HCT116 (cell line): ENCODE measurements at regions not wholly inside any gene's neighbourhood (a gene's known extent, or its start where the extent isn't known, plus 50 kb on each side); places are given as distances from the start of the nearest gene placed in this dataset.

Experiments used
- ATAC-seq: fragments of 200-7000 bp; cut with Tn5 transposase; 2 replicates; pipeline ENCODE4 v1.9.1; 2020; ENCODE audit warnings: mild to moderate bottlenecking, moderate library complexity
- BruUV-seq: library from RNA; stranded (reverse); fragments of 400-500 nt; replicated peaks from 2 replicates; lab custom pipeline; 2021; lab: Mats Ljungman, UMichigan
- CTCF ChIA-PET: fragments of 300-600 bp; sonication (Branson Sonifier 250); formaldehyde crosslinking; loops from one replicate; lab custom pipeline; 2021; ENCODE audit warnings: antibody characterized with exemption; lab: Charles Lee
- POLR2A ChIA-PET: fragments of 300-600, 350-600 bp; sonication (Branson Sonifier 250); formaldehyde crosslinking; loops from one replicate; lab custom pipeline; 2021; ENCODE audit warnings: antibody characterized with exemption; lab: Charles Lee
- RAD21 ChIA-PET, 2 experiments: fragments of 300-600 bp; sonication (Branson Sonifier 250); formaldehyde crosslinking; loops; one replicate each; lab custom pipeline; 2023; ENCODE audit warnings: low total read pairs in 2 of 2; ENCODE audit not compliant: uncharacterized antibody in 2 of 2, unreplicated experiment in 2 of 2, low non-redundant PET in 1 of 2; lab: Charles Lee
- DNase-seq: peaks from one replicate; pipeline ENCODE4 v3.0.0-alpha.2; 2010; ENCODE audit warnings: low read depth, low spot score
- H2AFZ ChIP-seq: fragments of 200-600 bp; shearing (Covaris generic), sonication (generic); 2 replicates; pipeline ENCODE4 v1.6.1; 2017; ENCODE audit warnings: low read depth, mixed run types, mixed read lengths, antibody characterized with exemption, low read length; ENCODE audit not compliant: poor library complexity, severe bottlenecking
- H3K27ac ChIP-seq: 2 replicates; pipeline ENCODE4 v1.5.1; 2012; ENCODE audit warnings: low read depth, low read length
- H3K27me3 ChIP-seq: fragments of 200-600 bp; sonication (generic); 2 replicates; pipeline ENCODE4 v1.6.1; 2016; ENCODE audit warnings: mixed run types, low read length, mixed read lengths; ENCODE audit not compliant: insufficient read depth
- H3K36me3 ChIP-seq, 2 experiments: fragments of 200-500 bp in 1 of 2; fragments of 200-600 bp in 1 of 2; sonication (Bioruptor generic) in 1 of 2; sonication (generic) in 1 of 2; 2 replicates each; pipeline versions ENCODE4 v1.5.1 to v1.6.1; 2014 to 2016; ENCODE audit warnings: low read length in 2 of 2, inconsistent platforms in 1 of 2, mixed read lengths in 1 of 2, mixed run types in 1 of 2; ENCODE audit not compliant: insufficient read depth in 2 of 2, control insufficient read depth in 1 of 2
- H3K4me1 ChIP-seq, 2 experiments: fragments of 200-600 bp in 1 of 2; sonication (generic) in 1 of 2; 2 replicates each; pipeline versions ENCODE4 v1.5.1 to v1.6.1; 2012 to 2017; ENCODE audit warnings: low read length in 2 of 2, inconsistent platforms in 1 of 2, mild to moderate bottlenecking in 1 of 2, mixed read lengths in 1 of 2, mixed run types in 1 of 2, moderate library complexity in 1 of 2; ENCODE audit not compliant: insufficient read depth in 2 of 2, control insufficient read depth in 1 of 2
- H3K4me2 ChIP-seq: fragments of 200-600 bp; sonication (generic); 2 replicates; pipeline ENCODE4 v1.6.1; 2017; ENCODE audit warnings: mixed run types, low read length, mixed read lengths
- H3K4me3 ChIP-seq, 2 experiments: fragments of 200-600 bp in 1 of 2; sonication (generic) in 1 of 2; replicated peaks in 1 of 2; 2 replicates each; pipeline ENCODE4 v1.5.1; 2011 to 2016; ENCODE audit warnings: low read length in 2 of 2, control low read depth in 1 of 2, low read depth in 1 of 2, mild to moderate bottlenecking in 1 of 2, mixed read lengths in 1 of 2, mixed run types in 1 of 2
- H3K79me2 ChIP-seq: fragments of 200-600 bp; sonication (generic); 2 replicates; pipeline ENCODE4 v1.6.1; 2017; ENCODE audit warnings: mild to moderate bottlenecking, mixed run types, low read length, moderate library complexity, mixed read lengths; ENCODE audit not compliant: insufficient read depth
- H3K9ac ChIP-seq: fragments of 200-600 bp; sonication (generic); 2 replicates; pipeline ENCODE4 v1.6.1; 2016; ENCODE audit warnings: low read length, mixed read lengths
- H3K9me2 ChIP-seq: fragments of 200-600 bp; sonication (generic), shearing (Covaris generic); 2 replicates; pipeline ENCODE4 v1.6.1; 2017; ENCODE audit warnings: mixed run types, mild to moderate bottlenecking, moderate library complexity; ENCODE audit not compliant: insufficient read depth
- H3K9me3 ChIP-seq, 2 experiments: fragments of 200-500 bp in 1 of 2; fragments of 200-600 bp in 1 of 2; sonication (Bioruptor generic) in 1 of 2; sonication (generic) in 1 of 2; 2 replicates each; pipeline ENCODE4 v1.6.1; 2014 to 2017; ENCODE audit warnings: low read length in 2 of 2, mixed read lengths in 2 of 2, inconsistent platforms in 1 of 2, low read depth in 1 of 2, mild to moderate bottlenecking in 1 of 2, mixed run types in 1 of 2, moderate library complexity in 1 of 2; ENCODE audit not compliant: control insufficient read depth in 1 of 2, insufficient read depth in 1 of 2
- H4K20me1 ChIP-seq: fragments of 200-600 bp; sonication (generic), shearing (Covaris generic); 2 replicates; pipeline ENCODE4 v1.6.1; 2017; ENCODE audit warnings: mixed run types, mild to moderate bottlenecking, moderate library complexity; ENCODE audit not compliant: insufficient read depth
- ATF3 ChIP-seq: IDR thresholded peaks from 2 replicates; pipeline ENCODE4 v1.6.1; 2012
- CBX3 ChIP-seq: IDR thresholded peaks from 2 replicates; pipeline ENCODE4 v1.6.1; 2012; ENCODE audit warnings: low read depth
- CEBPB ChIP-seq: IDR thresholded peaks from 2 replicates; pipeline ENCODE4 v1.6.1; 2012; ENCODE audit warnings: low read depth
- CTCF ChIP-seq, 3 experiments: fragments of 200-600 bp in 1 of 3; sonication (generic) in 1 of 3; IDR thresholded peaks in 2 of 3; conservative IDR thresholded peaks in 1 of 3; 2 replicates each; pipeline ENCODE4 v1.5.1; 2012 to 2017; ENCODE audit warnings: low read depth in 2 of 3, low read length in 2 of 3, antibody characterized with exemption in 1 of 3, borderline replicate concordance in 1 of 3, control low read depth in 1 of 3, mild to moderate bottlenecking in 1 of 3, mixed read lengths in 1 of 3, mixed run types in 1 of 3, moderate library complexity in 1 of 3; ENCODE audit not compliant: insufficient read depth in 1 of 3
- EGR1 ChIP-seq: IDR thresholded peaks from 2 replicates; pipeline ENCODE4 v1.6.1; 2012; ENCODE audit warnings: low read depth
- ELF1 ChIP-seq: IDR thresholded peaks from 2 replicates; pipeline ENCODE4 v1.6.1; 2012; ENCODE audit warnings: low read depth, borderline replicate concordance
- EZH2 ChIP-seq: fragments of 200-600 bp; sonication (generic); IDR thresholded peaks from 2 replicates; pipeline ENCODE4 v1.6.1; 2017; ENCODE audit warnings: antibody characterized with exemption, mixed run types
- EZH2phosphoT487 ChIP-seq: fragments of 200-600 bp; IDR thresholded peaks from 2 replicates; pipeline ENCODE4 v1.6.1; 2018; ENCODE audit warnings: antibody characterized with exemption, borderline replicate concordance
- POLR2A ChIP-seq: IDR thresholded peaks from 2 replicates; pipeline ENCODE4 v1.7.0; 2011; ENCODE audit warnings: borderline replicate concordance; ENCODE audit not compliant: insufficient read depth, insufficient read length; ENCODE audit errors: extremely low read depth
- RAD21 ChIP-seq: IDR thresholded peaks from 2 replicates; pipeline ENCODE4 v1.6.1; 2012; ENCODE audit warnings: low read depth, mild to moderate bottlenecking
- REST ChIP-seq: IDR thresholded peaks from 2 replicates; pipeline ENCODE4 v1.6.1; 2012; ENCODE audit warnings: low read depth
- SIN3A ChIP-seq: IDR thresholded peaks from 2 replicates; pipeline ENCODE4 v1.6.1; 2012; ENCODE audit warnings: low read depth
- SP1 ChIP-seq: IDR thresholded peaks from 2 replicates; pipeline ENCODE4 v1.6.1; 2012; ENCODE audit warnings: low read depth
- TCF7L2 ChIP-seq: IDR thresholded peaks from 2 replicates; pipeline ENCODE4 v1.7.0; 2011; ENCODE audit warnings: borderline replicate concordance, inconsistent platforms; ENCODE audit not compliant: insufficient read depth, insufficient read length; ENCODE audit errors: extremely low read depth
- YY1 ChIP-seq: IDR thresholded peaks from 2 replicates; pipeline ENCODE4 v1.6.1; 2011; ENCODE audit warnings: low read length, low read depth, moderate library complexity, mild to moderate bottlenecking; ENCODE audit not compliant: insufficient replicate concordance; ENCODE audit errors: extremely low read depth
- ZFX ChIP-seq: fragments of 450-650 bp; IDR thresholded peaks from 2 replicates; pipeline ENCODE4 v1.6.1; 2017
- ZNF274 ChIP-seq: fragments of 200-500 bp; sonication (Bioruptor generic); IDR thresholded peaks from 2 replicates; pipeline ENCODE4 v1.6.1; 2014; ENCODE audit warnings: mild to moderate bottlenecking, low read depth, low read length, inconsistent platforms
- intact Hi-C: fragments of 100-400 bp; cut with micrococcal nuclease; formaldehyde crosslinking; loops from 2 replicates; pipeline ENCODE4 v1.10.0; 2022
- TF ChIP-seq, protein P1 (sequence below): IDR thresholded peaks from 2 replicates; pipeline ENCODE4 v1.6.1; 2011; ENCODE audit warnings: mild to moderate bottlenecking, low read length, moderate library complexity; ENCODE audit not compliant: insufficient replicate concordance; ENCODE audit errors: extremely low read depth

DNA sequence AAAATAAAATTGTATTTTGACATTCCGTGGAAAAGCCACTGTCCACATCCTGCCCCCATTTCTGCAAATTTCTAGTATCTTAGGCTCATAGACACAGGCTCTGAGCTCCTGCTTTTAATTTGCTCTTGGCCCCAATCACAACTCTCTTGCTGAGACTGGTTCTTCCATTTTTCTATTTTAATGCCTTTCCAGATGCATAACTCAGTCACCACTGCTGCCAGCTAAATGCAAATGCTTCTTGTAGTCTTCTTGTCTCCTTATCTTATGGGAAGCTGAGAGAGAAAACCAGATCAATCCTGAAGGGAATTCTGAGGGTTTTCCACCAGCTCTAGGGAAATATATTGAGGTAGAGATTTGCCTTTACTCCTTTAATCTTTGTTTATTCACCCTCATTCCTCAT lies 149.0 kb downstream of the DHRS2 start:
- no TSS peak for BruUV-seq
- ATAC-seq (no peak), DNase-seq (no peak)
- Histone ChIP-seq H3K27ac (no peak overlapping the region), H2AFZ (no peak overlapping the region), H3K9me3 (no peaks in the 10 kb centered on the region; a peak in 1 of 4 replicates), H3K79me2 (no peaks in the 10 kb centered on the region), H4K20me1 (no peaks in the 10 kb centered on the region), H3K27me3 (no peaks in the 10 kb centered on the region), H3K9me2 (no peaks in the 10 kb centered on the region), H3K4me3 (no peak overlapping the region), H3K4me1 (no peaks in the 10 kb centered on the region), H3K4me2 (no peak overlapping the region), H3K36me3 (no peaks in the 10 kb centered on the region), H3K9ac (no peak overlapping the region)
- TF ChIP-seq YY1 (no peak), TCF7L2 (no peak), RAD21 (no peak), ZFX (no peak), ELF1 (no peak), CBX3 (no peak), SP1 (no peak), EZH2 (no peak), REST (no peak), ATF3 (no peak), SIN3A (no peak), EGR1 (no peak), EZH2phosphoT487 (no peak), CTCF (IDR thresholded peaks at IDR 0.05 in 2 of 3, conservative IDR thresholded peaks at IDR 0.05 in 1 of 3; ENCODE audit: borderline replicate concordance in 1 of 3, insufficient read depth in 1 of 3, low read depth in 2 of 3, low read length in 2 of 3) (no peak), POLR2A (no peak), CEBPB (no peak), ZNF274 (no peak)
- TF ChIP-seq, protein P1, sequence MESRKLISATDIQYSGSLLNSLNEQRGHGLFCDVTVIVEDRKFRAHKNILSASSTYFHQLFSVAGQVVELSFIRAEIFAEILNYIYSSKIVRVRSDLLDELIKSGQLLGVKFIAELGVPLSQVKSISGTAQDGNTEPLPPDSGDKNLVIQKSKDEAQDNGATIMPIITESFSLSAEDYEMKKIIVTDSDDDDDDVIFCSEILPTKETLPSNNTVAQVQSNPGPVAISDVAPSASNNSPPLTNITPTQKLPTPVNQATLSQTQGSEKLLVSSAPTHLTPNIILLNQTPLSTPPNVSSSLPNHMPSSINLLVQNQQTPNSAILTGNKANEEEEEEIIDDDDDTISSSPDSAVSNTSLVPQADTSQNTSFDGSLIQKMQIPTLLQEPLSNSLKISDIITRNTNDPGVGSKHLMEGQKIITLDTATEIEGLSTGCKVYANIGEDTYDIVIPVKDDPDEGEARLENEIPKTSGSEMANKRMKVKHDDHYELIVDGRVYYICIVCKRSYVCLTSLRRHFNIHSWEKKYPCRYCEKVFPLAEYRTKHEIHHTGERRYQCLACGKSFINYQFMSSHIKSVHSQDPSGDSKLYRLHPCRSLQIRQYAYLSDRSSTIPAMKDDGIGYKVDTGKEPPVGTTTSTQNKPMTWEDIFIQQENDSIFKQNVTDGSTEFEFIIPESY: no peak
- ChIA-PET CTCF (interaction anchor here (1.1 kb wide), 1 partner anchor 143 kb away, joined by 5 read pairs; no protein-coding TSS in a partner anchor), RAD21 (no interaction called here), POLR2A (no interaction called here)
- intact Hi-C loops: no loop called here
